ENCODE measurements at regions not wholly inside any gene's neighbourhood (a gene's known extent, or its start where the extent isn't known, plus 50 kb on each side); places are given as distances from the start of the nearest gene placed in this dataset.

DNA sequence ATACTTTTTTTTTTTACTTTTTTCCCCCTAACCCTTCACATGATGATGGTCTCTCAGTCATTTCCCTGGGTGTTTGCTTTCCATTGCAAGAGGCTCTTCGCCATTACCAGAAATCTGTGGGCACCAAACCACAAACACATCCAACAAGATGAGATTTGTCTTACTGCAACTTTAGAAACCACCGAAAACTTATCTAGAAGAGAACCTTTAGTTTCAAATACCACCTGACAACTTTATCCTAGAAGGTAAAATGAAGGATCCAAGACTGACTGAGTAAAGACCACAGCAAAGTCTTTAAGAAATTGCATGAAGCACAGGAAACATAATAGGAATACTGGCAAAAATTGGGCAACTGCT is 363.3 kb upstream of the MBL2 start:
- TF ChIP-seq, protein P1, sequence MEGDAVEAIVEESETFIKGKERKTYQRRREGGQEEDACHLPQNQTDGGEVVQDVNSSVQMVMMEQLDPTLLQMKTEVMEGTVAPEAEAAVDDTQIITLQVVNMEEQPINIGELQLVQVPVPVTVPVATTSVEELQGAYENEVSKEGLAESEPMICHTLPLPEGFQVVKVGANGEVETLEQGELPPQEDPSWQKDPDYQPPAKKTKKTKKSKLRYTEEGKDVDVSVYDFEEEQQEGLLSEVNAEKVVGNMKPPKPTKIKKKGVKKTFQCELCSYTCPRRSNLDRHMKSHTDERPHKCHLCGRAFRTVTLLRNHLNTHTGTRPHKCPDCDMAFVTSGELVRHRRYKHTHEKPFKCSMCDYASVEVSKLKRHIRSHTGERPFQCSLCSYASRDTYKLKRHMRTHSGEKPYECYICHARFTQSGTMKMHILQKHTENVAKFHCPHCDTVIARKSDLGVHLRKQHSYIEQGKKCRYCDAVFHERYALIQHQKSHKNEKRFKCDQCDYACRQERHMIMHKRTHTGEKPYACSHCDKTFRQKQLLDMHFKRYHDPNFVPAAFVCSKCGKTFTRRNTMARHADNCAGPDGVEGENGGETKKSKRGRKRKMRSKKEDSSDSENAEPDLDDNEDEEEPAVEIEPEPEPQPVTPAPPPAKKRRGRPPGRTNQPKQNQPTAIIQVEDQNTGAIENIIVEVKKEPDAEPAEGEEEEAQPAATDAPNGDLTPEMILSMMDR (IDR thresholded peaks at IDR 0.05; ENCODE audit: unreplicated experiment) = no peak
- Mint-ChIP-seq H3K27me3 (no peaks in the 10 kb centered on the region), H3K9me3 (ENCODE audit: low read depth) (peaks cover 17% of the 10 kb centered on the region), H3K27ac (no peak overlapping the region), H3K4me3 (ENCODE audit: low read depth) (no peak overlapping the region), H3K36me3 (ENCODE audit: insufficient read depth) (peaks cover 8% of the 10 kb centered on the region), H3K4me1 (ENCODE audit: low read depth) (peaks cover 12% of the 10 kb centered on the region)
- no peak for DNase-seq (ENCODE audit: low spot score, unreplicated experiment)

GRCh38 chr10:53135213-53135896 is 362.8 kb upstream of the MBL2 start:
- Mint-ChIP-seq H3K36me3 (ENCODE audit: insufficient read depth) (peaks cover 6% of the 10 kb centered on the region), H3K9me3 (ENCODE audit: low read depth) (peaks cover 12% of the 10 kb centered on the region), H3K4me1 (ENCODE audit: low read depth) (peaks cover 12% of the 10 kb centered on the region), H3K27ac (no peak overlapping the region), H3K4me3 (ENCODE audit: low read depth) (no peak overlapping the region), H3K27me3 (no peaks in the 10 kb centered on the region)
- TF ChIP-seq, protein P1 (IDR thresholded peaks at IDR 0.05; ENCODE audit: unreplicated experiment) = no peak
- no peak for DNase-seq (ENCODE audit: low spot score, unreplicated experiment)

DNA sequence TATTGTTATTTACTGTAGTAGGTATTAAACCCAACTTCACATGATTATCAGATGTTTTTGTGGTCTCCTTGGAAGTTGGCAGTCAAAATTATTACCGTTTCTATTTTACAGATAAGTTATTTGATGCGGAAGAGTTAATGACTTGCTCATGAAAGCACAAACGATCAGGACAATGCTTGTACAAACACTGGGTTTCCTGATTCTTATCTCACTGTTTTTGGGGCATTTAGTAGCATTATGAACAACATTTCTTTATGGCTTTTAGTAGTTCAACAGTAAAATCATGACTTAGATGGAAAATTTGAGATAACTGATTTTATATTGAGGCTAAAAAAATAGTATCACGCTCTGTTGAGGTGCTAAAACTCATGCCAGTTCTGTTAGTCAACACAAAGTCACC is 361.5 kb upstream of the MBL2 start:
- DNase-seq (ENCODE audit: low spot score, unreplicated experiment) = no peak
- H3K27ac Mint-ChIP-seq = no peak overlapping the region
- no peaks in the 10 kb centered on the region for H3K36me3 Mint-ChIP-seq (ENCODE audit: insufficient read depth)
- TF ChIP-seq, protein P1 (IDR thresholded peaks at IDR 0.05; ENCODE audit: unreplicated experiment) = no peak
- H3K9me3 Mint-ChIP-seq (ENCODE audit: low read depth) = peaks cover 5% of the 10 kb centered on the region
- H3K4me1 Mint-ChIP-seq (ENCODE audit: low read depth) = peaks cover 12% of the 10 kb centered on the region
- no peaks in the 10 kb centered on the region for H3K27me3 Mint-ChIP-seq
- no peak overlapping the region for H3K4me3 Mint-ChIP-seq (ENCODE audit: low read depth)

- Mint-ChIP-seq H3K4me3 (ENCODE audit: low read depth) (no peak overlapping the region), H3K27me3 (no peaks in the 10 kb centered on the region), H3K36me3 (ENCODE audit: insufficient read depth) (peaks cover 1% of the 10 kb centered on the region), H3K27ac (no peak overlapping the region), H3K9me3 (ENCODE audit: low read depth) (peaks cover 9% of the 10 kb centered on the region), H3K4me1 (ENCODE audit: low read depth) (peaks cover 8% of the 10 kb centered on the region)
- no peak for DNase-seq (ENCODE audit: low spot score, unreplicated experiment)
- TF ChIP-seq, protein P1 (IDR thresholded peaks at IDR 0.05; ENCODE audit: unreplicated experiment) = no peak
Observed at GRCh38 chr10:53130337-53130736, 357.8 kb upstream of the MBL2 start.

GRCh38 chr10:53127686-53128085 is 355.1 kb upstream of the MBL2 start:
- H3K36me3 Mint-ChIP-seq (ENCODE audit: insufficient read depth) = peaks cover 1% of the 10 kb centered on the region
- H3K27ac Mint-ChIP-seq = no peak overlapping the region
- H3K9me3 Mint-ChIP-seq (ENCODE audit: low read depth) = peaks cover 9% of the 10 kb centered on the region
- H3K4me1 Mint-ChIP-seq (ENCODE audit: low read depth) = peaks cover 3% of the 10 kb centered on the region
- TF ChIP-seq, protein P1 (IDR thresholded peaks at IDR 0.05; ENCODE audit: unreplicated experiment) = no peak
- H3K4me3 Mint-ChIP-seq (ENCODE audit: low read depth) = no peak overlapping the region
- no peak for DNase-seq (ENCODE audit: low spot score, unreplicated experiment)
- no peaks in the 10 kb centered on the region for H3K27me3 Mint-ChIP-seq

Data from progenitor cell of endocrine pancreas (in vitro differentiated cells).